Hypothalamus (tissue), 51 donors: ENCODE measurements at regions not wholly inside any gene's neighbourhood (a gene's known extent, or its start where the extent isn't known, plus 50 kb on each side); places are given as distances from the start of the nearest gene placed in this dataset.

Experiments used
- DNase-seq, 51 donors: peaks; one replicate each; lab custom pipeline; 2025; lab: John Stamatoyannopoulos, UW

GRCh38 chr7:84508606-84509005 lies 314.0 kb upstream of the SEMA3A start:
- DNase-seq = no peak

- DNase-seq = no peak
Observed at GRCh38 chr7:84507529-84507928, 312.9 kb upstream of the SEMA3A start.

GRCh38 chr7:84506151-84506550 lies 311.6 kb upstream of the SEMA3A start:
- DNase-seq = no peak

- DNase-seq = no peak
Observed at GRCh38 chr7:84502239-84502638, 307.6 kb upstream of the SEMA3A start.

GRCh38 chr7:84497873-84498272 lies 303.3 kb upstream of the SEMA3A start:
- no peak for DNase-seq

DNA sequence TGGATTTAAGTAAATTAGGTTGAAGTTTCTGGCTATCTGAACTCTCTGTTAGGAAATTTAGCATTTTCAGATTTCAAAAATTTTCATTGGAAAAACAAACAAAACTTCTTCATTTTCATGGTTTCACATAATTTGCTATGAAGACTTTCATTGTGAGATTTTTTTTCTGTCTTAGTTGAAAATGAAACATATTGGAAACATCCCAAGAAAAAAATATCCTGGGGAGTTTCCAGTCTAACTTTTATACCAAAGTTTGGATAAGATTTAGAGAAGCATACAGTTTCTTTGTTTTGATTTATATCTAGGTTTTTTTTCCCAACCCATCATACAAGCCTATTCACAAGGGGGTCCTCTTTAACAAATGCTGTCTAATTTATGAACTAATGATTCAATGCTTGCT lies 300.5 kb upstream of the SEMA3A start:
- no peak for DNase-seq

DNA sequence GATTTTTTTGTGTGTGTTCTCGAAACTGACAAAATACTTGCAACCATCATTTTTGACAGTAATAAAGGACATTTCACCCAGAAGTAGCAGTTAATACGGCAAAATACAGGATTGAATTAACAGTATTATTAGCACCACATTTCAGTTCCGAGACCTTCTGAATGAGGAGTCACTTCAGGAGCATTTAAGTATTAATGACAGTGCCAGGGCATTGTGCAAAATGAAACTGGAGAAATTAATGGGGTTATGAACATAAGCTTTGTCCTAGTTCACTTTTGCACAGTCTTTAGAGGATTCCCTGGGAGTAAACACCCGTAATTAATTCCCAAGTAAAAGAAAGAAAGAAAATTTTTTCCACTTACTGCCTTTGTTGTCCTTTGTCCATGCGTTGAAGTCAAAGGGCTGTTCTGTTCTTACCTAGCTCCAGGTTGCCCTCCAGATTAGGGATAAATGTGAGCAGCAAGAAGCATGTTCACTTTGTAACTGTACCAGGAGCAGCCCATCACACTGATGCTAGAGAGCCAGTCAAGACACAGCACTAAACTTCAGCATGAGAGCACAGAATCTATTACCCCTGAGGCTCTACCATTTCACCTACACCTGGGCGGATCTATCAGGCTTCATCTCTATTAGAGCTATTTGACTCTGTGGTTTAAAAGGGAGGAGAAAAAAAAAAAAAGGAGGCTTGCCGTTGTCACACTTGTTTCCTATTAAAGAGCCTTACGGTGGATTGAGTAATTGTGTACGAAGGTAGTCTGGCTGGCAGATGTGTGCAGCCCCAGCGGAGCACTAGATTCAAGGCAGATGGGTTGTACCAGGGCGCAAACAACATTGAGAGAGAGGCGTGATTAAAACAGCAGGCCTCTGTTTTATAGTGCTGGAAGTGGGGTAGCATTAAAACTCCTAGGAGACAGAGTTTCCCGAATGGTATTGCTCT lies 297.8 kb upstream of the SEMA3A start:
- no peak for DNase-seq

DNA sequence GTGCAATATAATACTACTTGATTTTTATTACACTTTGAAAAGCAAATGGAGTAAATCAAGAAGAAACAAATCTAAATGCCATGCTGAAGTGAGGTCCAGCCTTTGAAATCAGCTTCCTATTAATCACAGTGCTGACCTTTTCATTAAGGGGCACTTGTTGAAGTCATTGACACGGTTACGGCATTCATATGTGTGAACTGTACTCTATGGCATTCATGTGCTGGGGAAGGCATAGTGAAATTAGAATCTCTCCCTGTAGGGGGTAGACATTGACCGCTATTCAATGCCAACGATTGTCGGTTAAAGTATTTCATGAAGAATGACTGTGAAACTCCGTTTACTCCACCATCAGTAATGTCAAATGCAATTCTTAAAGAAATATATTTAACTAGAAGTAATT lies 296.1 kb upstream of the SEMA3A start:
- DNase-seq = no peak

DNA sequence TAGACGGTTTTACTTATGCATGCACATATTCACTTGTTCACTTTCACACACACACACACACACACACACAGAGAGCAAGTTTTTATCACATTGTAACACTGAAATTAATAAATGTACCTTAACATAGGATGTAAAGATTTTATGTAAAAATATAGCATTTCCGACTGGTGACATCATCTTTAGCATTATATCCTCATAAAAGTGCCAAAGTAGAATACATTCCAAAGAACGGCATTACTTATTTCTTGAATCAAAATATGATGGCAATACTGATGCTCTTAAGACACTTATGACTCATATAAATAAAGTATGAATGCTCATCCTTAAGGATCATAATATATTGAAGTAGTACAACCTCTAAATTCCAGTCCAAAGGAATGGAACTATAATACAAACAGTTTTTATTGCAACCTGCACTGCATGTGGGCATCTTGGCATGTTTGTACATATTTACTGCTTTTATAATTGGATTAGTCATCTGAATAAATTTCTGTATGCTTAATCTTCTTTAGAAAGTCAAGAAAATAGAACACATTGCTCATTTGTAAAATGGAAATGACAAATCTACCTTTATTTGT lies 290.0 kb upstream of the SEMA3A start:
- no peak for DNase-seq

- DNase-seq = no peak
Observed at GRCh38 chr7:84482476-84482875, 287.9 kb upstream of the SEMA3A start.

DNA sequence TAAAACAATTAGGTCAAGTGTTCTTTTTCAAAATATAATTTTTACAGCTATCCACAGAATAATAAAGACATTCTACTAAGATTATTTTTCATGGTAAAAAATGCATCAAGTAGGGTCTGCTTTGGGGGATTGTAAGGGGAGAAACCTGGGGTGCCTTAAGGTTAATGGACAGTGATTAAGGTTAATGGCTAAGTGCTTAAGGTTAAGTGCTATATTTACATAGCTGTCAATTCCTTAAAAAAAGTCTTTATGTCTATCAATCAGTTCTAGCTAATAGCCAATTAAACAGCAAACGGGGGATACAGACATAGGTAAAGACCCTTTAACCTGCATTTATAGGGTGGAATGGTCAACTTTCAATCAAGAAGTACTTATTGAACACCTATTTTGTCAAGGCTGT lies 284.5 kb upstream of the SEMA3A start:
- DNase-seq = no peak

DNA sequence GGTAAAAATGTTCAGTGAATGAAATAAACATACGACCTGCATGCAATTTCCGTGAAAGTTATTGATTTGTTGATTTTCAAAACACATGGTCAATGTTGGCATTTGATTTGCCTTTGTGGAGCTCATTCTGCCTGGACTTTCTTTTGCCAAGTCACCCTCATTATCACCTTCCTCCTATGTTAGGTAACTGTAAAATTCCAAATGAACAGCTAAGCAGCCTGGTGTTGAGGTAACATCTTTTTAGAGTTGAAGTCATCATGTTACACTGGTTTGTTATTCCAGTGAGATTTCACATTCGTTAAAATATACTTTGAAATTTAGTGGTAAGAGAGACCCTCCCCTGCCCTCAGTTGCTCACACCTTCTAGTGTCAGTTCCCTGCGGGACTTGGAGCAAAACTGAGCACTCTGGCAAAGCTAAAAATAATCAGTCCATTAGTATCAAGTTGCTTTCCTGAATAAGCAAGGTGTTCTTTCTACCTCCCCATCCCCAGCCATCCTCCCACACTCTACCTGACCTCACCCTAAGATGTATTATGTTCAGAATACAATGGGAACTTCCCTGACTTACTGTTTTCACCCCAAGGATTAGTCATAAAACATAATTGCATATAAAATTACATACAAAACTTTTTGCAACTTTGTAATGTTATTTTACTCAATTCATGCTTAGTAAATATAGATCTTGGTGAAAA lies 283.3 kb upstream of the SEMA3A start:
- DNase-seq = no peak

DNA sequence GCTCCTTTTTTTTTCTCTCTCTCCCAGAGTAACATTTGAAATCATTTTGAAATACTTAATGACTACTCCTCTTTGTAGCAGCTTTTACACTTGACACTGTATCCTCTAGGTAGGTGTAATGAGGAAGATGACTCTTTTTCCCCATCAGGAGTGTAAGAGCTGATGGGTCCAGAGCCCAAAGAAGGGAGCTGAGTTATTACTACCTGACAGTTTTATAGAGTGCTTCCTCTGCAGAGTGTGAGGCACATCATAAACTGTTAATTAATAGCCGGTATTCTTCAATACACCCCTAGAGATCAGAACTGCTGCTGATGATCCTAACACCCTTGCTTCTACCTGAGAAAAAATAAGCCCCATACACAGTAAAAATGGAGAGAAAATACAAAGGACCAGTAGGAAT lies 279.8 kb upstream of the SEMA3A start:
- DNase-seq = no peak

- DNase-seq = no peak
Observed at GRCh38 chr7:84471576-84471975, 277.0 kb upstream of the SEMA3A start.

GRCh38 chr7:84469034-84469433 lies 274.4 kb upstream of the SEMA3A start:
- DNase-seq = no peak

DNA sequence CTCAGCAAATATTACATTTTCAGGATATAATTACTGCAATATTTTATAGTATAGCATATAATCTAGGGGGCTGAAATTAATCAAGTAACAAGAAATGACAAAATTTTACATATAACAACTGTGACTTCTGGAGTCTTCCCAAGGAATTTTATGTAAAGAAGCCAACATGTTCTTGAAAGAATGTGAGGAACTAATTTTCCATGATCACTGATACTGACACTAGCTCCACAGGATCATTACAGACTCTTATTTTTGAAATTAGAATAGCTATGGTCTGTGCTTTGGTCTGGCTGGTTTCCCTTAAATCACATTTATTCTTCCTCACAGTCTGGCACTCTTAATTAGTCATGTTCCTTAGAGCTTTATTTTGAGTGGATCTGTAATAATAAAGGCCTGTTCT lies 267.7 kb upstream of the SEMA3A start:
- no peak for DNase-seq

- DNase-seq = no peak
Observed at GRCh38 chr7:84461093-84461492, 266.5 kb upstream of the SEMA3A start.

DNA sequence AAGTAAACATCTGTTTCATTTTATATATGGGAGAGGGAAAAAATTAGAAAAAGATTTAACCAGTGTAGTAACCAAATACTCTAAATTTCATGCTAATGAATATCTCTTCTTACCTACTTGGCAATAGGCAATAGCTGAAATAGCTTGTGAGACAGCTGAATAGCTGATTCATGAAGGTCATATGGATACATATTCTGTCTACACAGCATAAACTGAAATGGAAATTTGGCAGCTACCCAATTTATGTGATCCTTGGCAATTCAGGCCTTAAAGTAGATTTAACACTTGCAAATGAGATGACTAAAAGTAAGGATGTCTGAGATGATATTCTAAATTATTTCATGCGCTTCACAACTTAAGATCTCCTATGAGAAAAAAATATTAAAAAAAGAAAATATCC lies 261.2 kb upstream of the SEMA3A start:
- no peak for DNase-seq

GRCh38 chr7:84454174-84454959 lies 259.8 kb upstream of the SEMA3A start:
- DNase-seq = no peak

GRCh38 chr7:84452618-84453017 lies 258.0 kb upstream of the SEMA3A start:
- DNase-seq = no peak

- no peak for DNase-seq
Observed at GRCh38 chr7:84450772-84451171, 256.2 kb upstream of the SEMA3A start.
